ENCODE measurements at regions not wholly inside any gene's neighbourhood (a gene's known extent, or its start where the extent isn't known, plus 50 kb on each side); places are given as distances from the start of the nearest gene placed in this dataset.

- no peak overlapping the region for H3K4me3 ChIP-seq (ENCODE audit: low read depth, low read length, poor library complexity, severe bottlenecking)
- TF ChIP-seq EZH2 (IDR thresholded peaks at IDR 0.05; ENCODE audit: borderline replicate concordance, low read depth, low read length, poor library complexity, severe bottlenecking) = no peak
- no peak for TF ChIP-seq CTCF (conservative IDR thresholded peaks at IDR 0.05; ENCODE audit: low read depth, low read length)
- no peaks in the 10 kb centered on the region for H3K27me3 ChIP-seq (replicated peaks; ENCODE audit: insufficient read depth, low read depth, low read length, poor library complexity)
- H3K9me3 ChIP-seq (ENCODE audit: low read depth, low read length, poor library complexity, severe bottlenecking) = no peaks in the 10 kb centered on the region
- intact Hi-C loops (cut with micrococcal nuclease; ENCODE audit: unreplicated experiment) = no loop called here
- H3K27ac ChIP-seq (ENCODE audit: low read depth, low read length, poor library complexity, severe bottlenecking) = no peak overlapping the region
- POLR2A ChIA-PET (ENCODE audit: low non-redundant PET) = no interaction called here
- DNase-seq (ENCODE audit: low spot score) = no peak
- no peaks in the 10 kb centered on the region for H3K36me3 ChIP-seq (ENCODE audit: insufficient read depth, low read length, poor library complexity, severe bottlenecking)
- no TSS peak for BruUV-seq (replicated peaks)
- CTCF ChIA-PET = no interaction called here
- no peaks in the 10 kb centered on the region for H3K4me1 ChIP-seq (ENCODE audit: insufficient read depth, low read length, poor library complexity, severe bottlenecking)
Measured at GRCh38 chr1:80462006-80462405, 1338.7 kb upstream of the ADGRL2 start.

GRCh38 chr1:80457409-80457808, 1343.3 kb upstream of the ADGRL2 start:
- Histone ChIP-seq H3K27me3 (replicated peaks; ENCODE audit: insufficient read depth, low read depth, low read length, poor library complexity) (no peaks in the 10 kb centered on the region), H3K36me3 (ENCODE audit: insufficient read depth, low read length, poor library complexity, severe bottlenecking) (no peaks in the 10 kb centered on the region), H3K4me1 (ENCODE audit: insufficient read depth, low read length, poor library complexity, severe bottlenecking) (no peaks in the 10 kb centered on the region), H3K9me3 (ENCODE audit: low read depth, low read length, poor library complexity, severe bottlenecking) (no peaks in the 10 kb centered on the region), H3K27ac (ENCODE audit: low read depth, low read length, poor library complexity, severe bottlenecking) (no peak overlapping the region), H3K4me3 (ENCODE audit: low read depth, low read length, poor library complexity, severe bottlenecking) (no peak overlapping the region)
- TF ChIP-seq CTCF (conservative IDR thresholded peaks at IDR 0.05; ENCODE audit: low read depth, low read length) (no peak), EZH2 (IDR thresholded peaks at IDR 0.05; ENCODE audit: borderline replicate concordance, low read depth, low read length, poor library complexity, severe bottlenecking) (no peak)
- intact Hi-C loops (cut with micrococcal nuclease; ENCODE audit: unreplicated experiment) = no loop called here
- no peak for DNase-seq (ENCODE audit: low spot score)
- POLR2A ChIA-PET (ENCODE audit: low non-redundant PET) = no interaction called here
- CTCF ChIA-PET = no interaction called here
- BruUV-seq (replicated peaks) = no TSS peak

- no peaks in the 10 kb centered on the region for H3K36me3 ChIP-seq (ENCODE audit: insufficient read depth, low read length, poor library complexity, severe bottlenecking)
- H3K4me1 ChIP-seq (ENCODE audit: insufficient read depth, low read length, poor library complexity, severe bottlenecking) = no peaks in the 10 kb centered on the region
- no TSS peak for BruUV-seq (replicated peaks)
- no peak for DNase-seq (ENCODE audit: low spot score)
- no peak overlapping the region for H3K27ac ChIP-seq (ENCODE audit: low read depth, low read length, poor library complexity, severe bottlenecking)
- intact Hi-C loops (cut with micrococcal nuclease; ENCODE audit: unreplicated experiment) = no loop called here
- no peaks in the 10 kb centered on the region for H3K9me3 ChIP-seq (ENCODE audit: low read depth, low read length, poor library complexity, severe bottlenecking)
- no peak overlapping the region for H3K4me3 ChIP-seq (ENCODE audit: low read depth, low read length, poor library complexity, severe bottlenecking)
- H3K27me3 ChIP-seq (replicated peaks; ENCODE audit: insufficient read depth, low read depth, low read length, poor library complexity) = no peaks in the 10 kb centered on the region
- POLR2A ChIA-PET (ENCODE audit: low non-redundant PET) = no interaction called here
- CTCF ChIA-PET = no interaction called here
- TF ChIP-seq EZH2 (IDR thresholded peaks at IDR 0.05; ENCODE audit: borderline replicate concordance, low read depth, low read length, poor library complexity, severe bottlenecking) (no peak), CTCF (conservative IDR thresholded peaks at IDR 0.05; ENCODE audit: low read depth, low read length) (no peak)
Measured at GRCh38 chr1:80453775-80454174, 1347.0 kb upstream of the ADGRL2 start.

All from A673 (cell line).